Sigmoid colon (tissue), 6 donors: ENCODE measurements at regions not wholly inside any gene's neighbourhood (a gene's known extent, or its start where the extent isn't known, plus 50 kb on each side); places are given as distances from the start of the nearest gene placed in this dataset.

Source experiments
- DNase-seq: peaks from one replicate; pipeline ENCODE4 v3.0.0-alpha.2; 2019
- H3K27ac ChIP-seq, 4 donors: fragments of 200-600 bp; sonication (generic); one replicate each; pipeline ENCODE4 v1.5.1; 2016 to 2019; ENCODE audit warnings: mild to moderate bottlenecking in 1 of 4
- H3K27me3 ChIP-seq, 3 donors: fragments of 200-600 bp; sonication (generic); one replicate each; pipeline ENCODE4 v1.5.1; 2019; ENCODE audit warnings: mild to moderate bottlenecking in 1 of 3
- H3K36me3 ChIP-seq, 4 donors: fragments of 200-600 bp; sonication (generic); one replicate each; pipeline ENCODE4 v1.5.1; 2016 to 2019
- H3K4me1 ChIP-seq, 4 donors: fragments of 200-600 bp; sonication (generic); one replicate each; pipeline ENCODE4 v1.5.1; 2017 to 2019
- H3K4me3 ChIP-seq, 4 donors: fragments of 200-600 bp; sonication (generic); one replicate each; pipeline ENCODE4 v1.5.1; 2017 to 2019; ENCODE audit warnings: mild to moderate bottlenecking in 2 of 4, moderate library complexity in 1 of 4
- H3K9me3 ChIP-seq, 4 donors: fragments of 200-600 bp in 3 of 4; sonication (generic) in 3 of 4; one replicate each; pipeline versions ENCODE4 v1.5.1 to v1.6.1; 2013 to 2019
- CTCF ChIP-seq, 4 experiments: fragments of 450-650 bp in 3 of 4; fragments of 200-600 bp in 1 of 4; IDR thresholded peaks; one replicate each; pipeline ENCODE4 v1.5.1; 2016 to 2019; ENCODE audit warnings: antibody characterized with exemption in 4 of 4, mild to moderate bottlenecking in 3 of 4, moderate library complexity in 2 of 4
- EP300 ChIP-seq, 4 donors: sonication (generic); formaldehyde crosslinking; IDR thresholded peaks; one replicate each; pipeline ENCODE4 v1.6.1; 2017; ENCODE audit warnings: antibody characterized with exemption in 4 of 4
- POLR2A ChIP-seq, 2 donors: fragments of 450-650 bp; IDR thresholded peaks; one replicate each; pipeline ENCODE4 v1.6.1; 2016; ENCODE audit warnings: antibody characterized with exemption in 2 of 2, mild to moderate bottlenecking in 2 of 2, moderate library complexity in 2 of 2
- POLR2AphosphoS5 ChIP-seq, 4 donors: sonication (generic); formaldehyde crosslinking; IDR thresholded peaks; one replicate each; pipeline ENCODE4 v1.6.1; 2017; ENCODE audit warnings: antibody characterized with exemption in 4 of 4
- WGBS, 2 donors: extraction: QIAGEN DNeasy Blood & Tissue Kit; methylation state at CpG; one replicate each; pipeline ENCODE4 v1.1.7; 2013; 5-methylcytosine and 5-hydroxymethylcytosine counted together
- intact Hi-C: fragments of 100-400 bp; cut with DNase I; formaldehyde crosslinking; loops from one replicate; pipeline ENCODE4 v1.15.1; 2023
- donor health status: healthy with polysubstance abuse.
- donor health status: healthy.

- Histone ChIP-seq H3K27me3 (no peaks in the 10 kb centered on the region), H3K4me1 (peaks cover 0 to 33% (median 18%) of the 10 kb centered on the region in 4 donors), H3K9me3 (no peaks in the 10 kb centered on the region), H3K4me3 (no peak overlapping the region), H3K36me3 (no peaks in the 10 kb centered on the region), H3K27ac (peak overlapping the region in 2 of 4 donors; percentile 60 to 70)
- WGBS, 2 donors: 93% methylated on average over 3 of the region's 3 CpGs
- intact Hi-C loops: loop anchor here (5.0 to 10.0 kb wide), 3 partner anchors 516 to 814 kb away; no protein-coding TSS in a partner anchor
- no peak for TF ChIP-seq POLR2AphosphoS5 (IDR thresholded peaks at IDR 0.05)
- no peak for TF ChIP-seq CTCF (IDR thresholded peaks at IDR 0.05)
- TF ChIP-seq POLR2A (IDR thresholded peaks at IDR 0.05): no peak
- DNase-seq: no peak
Measured at GRCh38 chr9:16191191-16191590, 638.3 kb downstream of the CCDC171 start.

GRCh38 chr9:16191691-16192402 is 639.0 kb downstream of the CCDC171 start:
- Histone ChIP-seq H3K27me3 (no peaks in the 10 kb centered on the region), H3K36me3 (no peaks in the 10 kb centered on the region), H3K9me3 (no peaks in the 10 kb centered on the region), H3K27ac (peak overlapping the region in 3 of 4 donors; percentile 27 to 70 (median 60)), H3K4me3 (peak overlapping the region in 1 of 4 donors; percentile 8), H3K4me1 (peaks cover 0 to 39% (median 22%) of the 10 kb centered on the region in 4 donors)
- TF ChIP-seq POLR2A (IDR thresholded peaks at IDR 0.05) (no peak), CTCF (IDR thresholded peaks at IDR 0.05) (peak; percentile 65 to 85 (median 78)), EP300 (IDR thresholded peaks at IDR 0.05) (no peak), POLR2AphosphoS5 (IDR thresholded peaks at IDR 0.05) (peak in 2 of 4 donors; percentile 3 to 32)
- DNase-seq: peak; percentile 89
- WGBS, 2 donors: 4 to 5% methylated on average over 14 of the region's 14 CpGs
- intact Hi-C loops: loop anchor here (5.0 to 10.0 kb wide), 3 partner anchors 515 to 813 kb away; no protein-coding TSS in a partner anchor

GRCh38 chr9:16192403-16193017 is 639.7 kb downstream of the CCDC171 start:
- Histone ChIP-seq H3K36me3 (no peaks in the 10 kb centered on the region), H3K27me3 (no peaks in the 10 kb centered on the region), H3K27ac (peak overlapping the region in 3 of 4 donors; percentile 28 to 70 (median 60)), H3K4me3 (peak overlapping the region in 1 of 4 donors; percentile 8), H3K9me3 (no peaks in the 10 kb centered on the region), H3K4me1 (peaks cover 0 to 45% (median 28%) of the 10 kb centered on the region in 4 donors)
- intact Hi-C loops: loop anchor here (5.0 to 10.0 kb wide), 3 partner anchors 515 to 812 kb away; no protein-coding TSS in a partner anchor
- TF ChIP-seq EP300 (IDR thresholded peaks at IDR 0.05): no peak
- TF ChIP-seq CTCF (IDR thresholded peaks at IDR 0.05): no peak
- TF ChIP-seq POLR2AphosphoS5 (IDR thresholded peaks at IDR 0.05): no peak
- WGBS, 2 donors: 30 to 32% methylated on average over 6 of the region's 6 CpGs
- no peak for DNase-seq

GRCh38 chr9:16193066-16193465 is 640.2 kb downstream of the CCDC171 start:
- intact Hi-C loops: loop anchor here (5.0 to 10.0 kb wide), 3 partner anchors 514 to 812 kb away; no protein-coding TSS in a partner anchor
- peak overlapping the region in 2 of 4 donors; percentile 28 to 70 for H3K27ac ChIP-seq
- peaks cover 0 to 51% (median 33%) of the 10 kb centered on the region in 4 donors for H3K4me1 ChIP-seq
- WGBS, 2 donors: 86 to 90% methylated on average over 3 of the region's 3 CpGs
- H3K4me3 ChIP-seq: no peak overlapping the region
- no peaks in the 10 kb centered on the region for H3K9me3 ChIP-seq
- H3K36me3 ChIP-seq: no peaks in the 10 kb centered on the region
- H3K27me3 ChIP-seq: no peaks in the 10 kb centered on the region
- TF ChIP-seq EP300 (IDR thresholded peaks at IDR 0.05) (no peak), POLR2AphosphoS5 (IDR thresholded peaks at IDR 0.05) (no peak), CTCF (IDR thresholded peaks at IDR 0.05) (no peak), POLR2A (IDR thresholded peaks at IDR 0.05) (no peak)
- no peak for DNase-seq
